GM12864 (cell line): ENCODE measurements at regions not wholly inside any gene's neighbourhood (a gene's known extent, or its start where the extent isn't known, plus 50 kb on each side); places are given as distances from the start of the nearest gene placed in this dataset.

ENCODE experiments used
- DNase-seq: peaks from one replicate; pipeline ENCODE4 v3.0.0-alpha.2; 2011; ENCODE audit warnings: low read depth
- H3K4me3 ChIP-seq: 2 replicates; pipeline ENCODE4 v1.5.1; 2011; ENCODE audit warnings: mild to moderate bottlenecking, low read depth, low read length, control low read depth
- TF ChIP-seq, protein P1 (sequence below): IDR thresholded peaks from 2 replicates; pipeline ENCODE4 v1.5.1; 2011; ENCODE audit warnings: low read depth, mild to moderate bottlenecking, moderate library complexity, low read length, control low read depth, inconsistent platforms; ENCODE audit errors: missing control alignments

GRCh38 chr10:58896229-58896628 lies 280.2 kb upstream of the PHYHIPL start:
- no peak overlapping the region for H3K4me3 ChIP-seq
- DNase-seq, result no peak
- TF ChIP-seq, protein P1, sequence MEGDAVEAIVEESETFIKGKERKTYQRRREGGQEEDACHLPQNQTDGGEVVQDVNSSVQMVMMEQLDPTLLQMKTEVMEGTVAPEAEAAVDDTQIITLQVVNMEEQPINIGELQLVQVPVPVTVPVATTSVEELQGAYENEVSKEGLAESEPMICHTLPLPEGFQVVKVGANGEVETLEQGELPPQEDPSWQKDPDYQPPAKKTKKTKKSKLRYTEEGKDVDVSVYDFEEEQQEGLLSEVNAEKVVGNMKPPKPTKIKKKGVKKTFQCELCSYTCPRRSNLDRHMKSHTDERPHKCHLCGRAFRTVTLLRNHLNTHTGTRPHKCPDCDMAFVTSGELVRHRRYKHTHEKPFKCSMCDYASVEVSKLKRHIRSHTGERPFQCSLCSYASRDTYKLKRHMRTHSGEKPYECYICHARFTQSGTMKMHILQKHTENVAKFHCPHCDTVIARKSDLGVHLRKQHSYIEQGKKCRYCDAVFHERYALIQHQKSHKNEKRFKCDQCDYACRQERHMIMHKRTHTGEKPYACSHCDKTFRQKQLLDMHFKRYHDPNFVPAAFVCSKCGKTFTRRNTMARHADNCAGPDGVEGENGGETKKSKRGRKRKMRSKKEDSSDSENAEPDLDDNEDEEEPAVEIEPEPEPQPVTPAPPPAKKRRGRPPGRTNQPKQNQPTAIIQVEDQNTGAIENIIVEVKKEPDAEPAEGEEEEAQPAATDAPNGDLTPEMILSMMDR, result no peak

DNA sequence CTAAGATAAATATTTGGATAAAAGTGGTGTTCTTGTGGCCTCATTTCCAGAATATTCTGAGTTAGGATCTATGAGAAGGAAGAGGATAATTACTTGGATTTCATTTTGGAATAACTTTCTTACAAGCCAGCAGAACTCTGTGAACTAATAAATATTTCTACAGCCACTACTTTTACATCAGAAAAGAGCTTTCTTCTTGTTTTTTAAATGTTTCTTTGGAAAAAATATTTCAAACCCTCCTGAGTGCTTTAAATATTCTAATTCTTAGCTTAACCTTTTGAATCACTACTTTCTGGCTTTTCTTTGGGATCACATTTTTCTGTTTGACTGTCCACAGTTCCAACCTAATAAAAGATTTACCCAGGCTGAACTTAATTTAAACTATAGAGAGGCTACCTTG lies 279.2 kb upstream of the PHYHIPL start:
- TF ChIP-seq, protein P1, result no peak
- DNase-seq, result no peak
- no peak overlapping the region for H3K4me3 ChIP-seq

GRCh38 chr10:58897708-58898107 lies 278.7 kb upstream of the PHYHIPL start:
- DNase-seq, result no peak
- TF ChIP-seq, protein P1, result no peak
- H3K4me3 ChIP-seq, result no peak overlapping the region

DNA sequence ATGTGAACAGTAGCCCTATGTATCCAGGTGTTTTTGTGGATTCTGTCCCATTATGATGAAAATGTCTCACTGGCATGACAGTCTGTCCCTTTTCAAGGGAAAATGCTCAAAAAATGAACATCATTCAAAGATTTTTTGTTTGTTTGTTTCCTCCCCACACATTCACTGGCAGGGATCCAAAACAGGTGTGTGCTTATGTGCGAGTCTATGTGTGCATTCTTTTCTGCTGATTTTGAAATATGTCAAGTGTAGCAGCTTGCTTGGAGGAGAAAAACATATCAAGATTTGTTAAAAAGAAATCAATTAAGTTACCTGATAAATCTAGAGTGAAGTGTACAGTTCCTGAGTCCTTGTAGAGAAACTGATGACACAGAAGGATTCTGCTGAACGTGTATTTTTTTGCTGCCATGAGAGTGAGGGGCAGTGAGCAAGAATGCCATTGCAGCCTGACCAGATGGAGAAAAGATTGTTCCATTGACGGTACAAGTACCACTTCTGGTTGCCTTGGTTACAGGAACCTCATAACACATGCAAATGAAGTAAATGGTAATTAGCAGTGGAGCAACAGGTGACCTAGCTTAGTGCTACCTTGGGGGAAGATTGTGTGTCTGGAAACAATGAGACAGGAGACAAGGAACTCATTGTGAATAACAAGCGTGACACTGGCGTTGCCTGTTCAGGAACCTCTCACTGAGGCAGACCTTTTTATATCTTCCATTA lies 277.4 kb upstream of the PHYHIPL start:
- TF ChIP-seq, protein P1, result no peak
- DNase-seq, result no peak
- H3K4me3 ChIP-seq, result no peak overlapping the region

- TF ChIP-seq, protein P1, result no peak
- H3K4me3 ChIP-seq, result no peak overlapping the region
- no peak for DNase-seq
Observed at GRCh38 chr10:58901092-58901646, 275.3 kb upstream of the PHYHIPL start.

DNA sequence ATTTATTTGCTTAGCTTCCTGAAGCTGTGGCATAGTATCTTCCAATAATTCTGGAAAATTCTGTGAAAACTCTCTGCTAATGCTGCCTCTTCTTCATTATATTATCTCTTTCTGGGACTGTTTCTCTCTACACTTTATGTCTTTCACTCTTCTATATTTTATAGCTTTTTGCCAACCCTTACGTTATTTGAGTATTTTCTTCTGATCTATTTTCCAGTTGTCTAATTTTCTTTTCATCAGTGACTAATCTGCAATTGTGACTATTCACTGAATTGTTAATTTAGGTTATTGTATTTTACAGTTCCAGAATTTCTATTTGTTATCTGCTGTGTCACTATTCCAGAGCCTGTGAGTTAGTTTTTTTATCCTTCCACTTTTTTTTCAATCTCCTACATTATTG lies 273.4 kb upstream of the PHYHIPL start:
- TF ChIP-seq, protein P1, result no peak
- no peak for DNase-seq
- no peak overlapping the region for H3K4me3 ChIP-seq

- H3K4me3 ChIP-seq, result no peak overlapping the region
- TF ChIP-seq, protein P1, result no peak
- DNase-seq, result no peak
Observed at GRCh38 chr10:58909881-58910280, 266.6 kb upstream of the PHYHIPL start.
